ENCODE measurements at regions not wholly inside any gene's neighbourhood (a gene's known extent, or its start where the extent isn't known, plus 50 kb on each side); places are given as distances from the start of the nearest gene placed in this dataset.
"Not testable (repeated sequence)": the region's sequence is repeated elsewhere in the genome, so short reads cannot be mapped to it uniquely, and the experiment has no call there.

DNA sequence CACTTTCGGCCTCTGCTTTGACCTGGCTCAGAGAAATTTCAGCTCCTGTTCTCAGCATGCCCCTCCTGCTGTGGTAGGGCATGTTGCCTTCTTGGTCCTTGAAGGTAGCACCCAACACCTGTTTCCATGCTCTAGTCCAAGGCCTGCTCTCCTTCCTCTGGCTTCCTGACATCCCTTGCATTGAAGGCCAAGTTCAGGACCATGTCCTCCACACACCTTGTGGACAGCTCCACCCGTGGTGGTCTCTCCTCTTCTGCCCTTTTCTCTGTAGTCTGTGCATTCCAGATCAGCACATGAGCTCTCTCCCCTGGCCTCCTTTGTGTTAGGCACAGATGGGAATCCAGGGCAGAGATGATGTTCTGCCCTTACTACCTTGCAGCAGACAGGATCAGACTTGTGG is 225.3 kb downstream of the ADAMTS15 start:
- Mint-ChIP-seq H3K4me3 (no peak overlapping the region), H3K9me3 (peaks cover under 1% of the 10 kb centered on the region), H3K4me1 (no peaks in the 10 kb centered on the region), H3K27ac (no peak overlapping the region), H3K36me3 (no peaks in the 10 kb centered on the region), H3K27me3 (peaks cover 17% of the 10 kb centered on the region)
- no peak for ATAC-seq

DNA sequence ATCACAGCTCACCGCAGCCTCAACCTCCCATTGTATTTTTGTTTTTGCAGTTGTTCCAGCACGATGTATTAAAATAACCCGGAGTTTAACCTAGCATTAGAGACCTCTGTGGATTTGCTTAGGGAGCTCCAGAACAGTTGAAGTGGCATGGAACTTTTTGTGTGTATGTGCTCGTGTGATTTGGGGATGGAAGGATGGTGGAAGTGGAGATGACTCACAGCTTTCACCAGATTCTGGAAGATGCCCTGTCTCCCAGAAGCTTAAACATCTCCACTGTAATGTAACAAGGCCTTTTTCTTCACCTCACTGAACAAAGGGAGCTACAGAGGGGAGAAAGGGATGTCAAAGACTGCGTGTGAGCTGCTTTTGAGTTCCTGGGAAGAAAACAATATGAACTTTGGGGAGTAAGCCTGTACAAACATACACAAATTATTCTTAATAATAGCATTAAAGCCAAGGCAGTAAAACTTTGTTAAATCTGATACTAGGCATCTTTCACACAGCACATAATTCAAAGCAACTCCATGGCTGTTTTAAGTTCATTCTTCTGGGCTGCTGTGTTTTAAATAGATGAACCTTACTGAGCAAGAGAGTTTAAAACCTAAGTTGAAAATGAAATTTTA is 226.4 kb downstream of the ADAMTS15 start:
- Mint-ChIP-seq H3K36me3 (no peaks in the 10 kb centered on the region), H3K4me3 (no peak overlapping the region)

DNA sequence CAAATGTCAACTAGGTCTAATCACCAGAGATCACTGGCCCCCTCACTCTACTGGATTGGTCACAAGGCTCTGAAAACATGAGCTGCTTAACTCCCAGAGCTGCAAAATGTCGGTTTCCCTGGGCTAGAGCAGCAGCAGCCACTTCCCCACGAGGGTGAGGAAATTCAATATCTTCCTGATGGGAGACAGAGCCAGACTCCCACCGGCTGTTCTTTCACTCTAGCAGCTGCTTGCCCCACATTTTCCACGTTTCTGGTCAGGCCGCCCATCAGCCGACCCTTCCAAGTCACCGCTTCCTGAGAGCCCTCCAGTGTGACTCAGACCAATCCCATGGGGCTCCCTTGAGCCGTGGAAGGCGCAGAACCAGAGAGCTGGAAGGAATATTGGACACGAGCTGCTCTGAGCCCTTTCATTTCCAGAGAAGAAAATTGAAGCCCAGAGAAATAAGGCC is 227.0 kb downstream of the ADAMTS15 start:
- H3K27ac Mint-ChIP-seq: no peak overlapping the region
- H3K9me3 Mint-ChIP-seq: peaks cover 11% of the 10 kb centered on the region
- H3K36me3 Mint-ChIP-seq: no peaks in the 10 kb centered on the region
- peaks cover 17% of the 10 kb centered on the region for H3K27me3 Mint-ChIP-seq
- ATAC-seq: no peak
- H3K4me1 Mint-ChIP-seq: no peaks in the 10 kb centered on the region
- no peak overlapping the region for H3K4me3 Mint-ChIP-seq

More for the DNA sequence above, 226.4 kb downstream of the ADAMTS15 start:
- ATAC-seq: no peak
- H3K27me3 Mint-ChIP-seq: peaks cover 17% of the 10 kb centered on the region
- H3K9me3 Mint-ChIP-seq: peaks cover 9% of the 10 kb centered on the region
- no peak overlapping the region for H3K27ac Mint-ChIP-seq
- H3K4me1 Mint-ChIP-seq: no peaks in the 10 kb centered on the region

DNA sequence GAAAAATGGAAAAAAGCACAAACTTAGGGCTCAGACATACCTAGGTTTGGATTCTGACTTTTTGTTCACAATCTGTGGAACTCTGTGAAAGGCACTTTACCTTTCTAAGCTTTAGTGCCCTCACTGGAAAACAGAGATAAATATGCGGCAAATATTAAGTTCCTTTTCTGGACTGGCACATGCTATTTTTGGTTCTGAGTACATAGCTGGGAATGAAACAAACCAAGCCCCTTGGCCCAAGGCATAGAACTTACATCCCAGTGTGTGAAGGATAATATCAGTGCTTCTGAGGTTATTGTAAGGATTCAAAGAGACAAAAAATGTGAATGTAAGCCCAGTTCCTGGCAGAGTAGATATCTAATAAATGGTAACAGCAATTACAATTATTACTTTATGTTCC is 227.5 kb downstream of the ADAMTS15 start:
- Mint-ChIP-seq H3K27ac (no peak overlapping the region), H3K36me3 (no peaks in the 10 kb centered on the region), H3K9me3 (peaks cover 16% of the 10 kb centered on the region), H3K4me1 (no peaks in the 10 kb centered on the region), H3K4me3 (no peak overlapping the region), H3K27me3 (peaks cover 17% of the 10 kb centered on the region)
- ATAC-seq: no peak

DNA sequence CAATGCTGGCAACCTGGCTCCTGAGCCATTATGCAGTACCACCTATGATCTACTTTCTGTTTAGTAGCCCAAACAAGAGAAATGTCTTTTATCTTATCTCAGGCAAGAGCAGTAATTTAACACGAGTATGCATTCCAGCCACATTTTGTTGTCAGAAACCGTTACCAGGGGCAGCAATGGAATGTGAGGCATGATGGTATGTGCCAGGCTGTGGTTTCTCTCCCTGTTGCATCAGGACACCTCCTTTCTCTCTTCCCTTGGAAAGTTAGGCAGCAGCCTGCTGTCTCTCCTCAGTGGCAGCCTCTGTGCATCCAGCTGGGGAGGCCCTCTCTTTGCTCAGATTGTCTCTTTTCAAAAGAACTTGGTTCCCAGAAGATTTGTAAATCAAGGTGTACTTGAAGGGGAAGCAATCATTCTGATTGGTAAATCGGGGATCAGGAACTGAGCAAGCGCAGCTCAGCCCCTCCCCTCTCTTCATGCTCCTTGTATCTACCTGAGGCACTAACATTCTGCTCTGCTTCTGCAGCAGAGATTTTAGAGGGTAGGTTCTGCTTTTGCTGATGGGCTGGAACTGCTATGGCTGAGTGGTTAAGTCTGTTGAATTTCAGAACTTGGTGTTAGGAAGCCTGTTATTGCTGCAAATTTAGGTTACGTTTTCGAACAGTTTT is 229.2 kb downstream of the ADAMTS15 start:
- no peak overlapping the region for H3K27ac Mint-ChIP-seq
- no peaks in the 10 kb centered on the region for H3K4me1 Mint-ChIP-seq

DNA sequence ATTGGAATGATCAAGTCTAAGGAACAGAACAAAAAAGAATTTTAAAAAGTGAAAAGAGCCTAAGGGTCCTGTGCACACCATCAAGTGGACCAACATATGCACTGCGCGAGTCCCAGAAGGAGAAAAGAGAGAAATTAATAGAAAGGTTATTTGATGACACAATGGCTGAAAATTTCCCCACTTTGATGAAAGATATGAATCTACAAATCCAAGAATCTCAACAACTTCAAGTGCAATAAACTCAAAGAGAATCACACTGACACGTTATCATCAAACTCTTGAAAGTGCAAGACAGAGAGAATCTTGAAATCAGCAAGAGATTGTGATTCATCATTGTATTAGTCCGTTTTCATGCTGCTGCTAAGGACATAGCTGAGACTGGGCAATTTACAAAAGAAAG is 230.8 kb downstream of the ADAMTS15 start:
- Mint-ChIP-seq H3K4me1 (no peaks in the 10 kb centered on the region), H3K4me3 (no peak overlapping the region), H3K36me3 (no peaks in the 10 kb centered on the region), H3K9me3 (peaks cover 32% of the 10 kb centered on the region), H3K27me3 (peaks cover 17% of the 10 kb centered on the region), H3K27ac (no peak overlapping the region)
- no peak for ATAC-seq

More for the DNA sequence above, 229.2 kb downstream of the ADAMTS15 start:
- Mint-ChIP-seq H3K36me3 (no peaks in the 10 kb centered on the region), H3K9me3 (peaks cover 27% of the 10 kb centered on the region), H3K4me3 (no peak overlapping the region), H3K27me3 (peaks cover 17% of the 10 kb centered on the region)
- ATAC-seq: no peak

DNA sequence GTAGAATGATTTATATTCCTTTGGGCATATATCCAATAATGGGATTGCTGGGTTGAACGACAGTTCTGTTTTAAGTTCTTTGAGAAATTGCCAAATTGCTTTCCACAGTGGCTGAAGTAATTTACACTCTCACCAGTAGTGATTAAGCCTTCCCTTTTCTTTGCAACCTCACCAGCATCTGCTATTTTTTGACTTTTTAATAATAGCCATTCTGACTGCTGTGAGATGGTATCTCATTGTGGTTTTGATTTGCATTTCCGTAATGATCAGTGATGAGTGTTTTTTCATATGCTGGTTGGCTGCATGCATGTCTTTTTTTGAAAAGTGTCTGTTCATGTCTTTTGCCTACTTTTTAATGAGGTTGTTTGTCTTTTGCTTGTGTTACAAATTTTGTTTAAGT is 233.8 kb downstream of the SNX19 start:
- not testable (repeated sequence) for H3K27ac Mint-ChIP-seq, H3K27me3 Mint-ChIP-seq

DNA sequence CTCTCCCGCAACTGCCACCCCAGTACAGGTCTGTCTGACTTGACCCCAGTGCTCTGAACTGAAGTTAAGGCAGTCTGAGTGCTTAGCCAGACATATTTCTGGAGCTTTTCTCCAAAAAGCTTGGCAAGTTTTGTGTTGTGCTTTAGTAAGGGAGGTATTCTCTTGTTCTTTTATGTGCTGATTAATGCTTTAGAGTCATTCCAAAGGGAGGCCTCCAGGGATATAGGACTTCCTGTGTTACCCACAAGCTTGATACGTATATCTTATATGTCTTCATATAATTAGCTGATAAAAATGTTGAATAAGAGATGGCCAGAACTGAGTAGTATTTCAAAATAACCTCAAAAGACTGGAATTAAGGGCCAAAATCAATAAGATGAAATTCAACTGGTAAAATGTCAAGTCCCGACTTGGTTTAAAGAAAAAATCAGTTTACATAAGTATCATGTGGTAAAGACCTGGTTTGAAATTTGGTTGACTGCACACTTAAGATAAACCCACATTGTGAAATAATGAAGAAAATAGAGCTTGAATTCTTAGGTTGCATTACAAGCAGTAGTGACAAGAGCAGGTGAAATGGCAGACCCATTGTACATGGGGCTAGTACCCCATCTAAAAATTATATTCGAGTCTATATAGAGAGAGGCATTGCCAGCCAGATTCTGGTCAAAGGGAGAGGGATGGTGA is 226.9 kb downstream of the SNX19 start:
- no peak overlapping the region for H3K27ac Mint-ChIP-seq
- ATAC-seq: no peak
- no peaks in the 10 kb centered on the region for H3K36me3 Mint-ChIP-seq
- no peak overlapping the region for H3K4me3 Mint-ChIP-seq
- no peaks in the 10 kb centered on the region for H3K4me1 Mint-ChIP-seq
- no peaks in the 10 kb centered on the region for H3K27me3 Mint-ChIP-seq
- H3K9me3 Mint-ChIP-seq: peaks cover 5% of the 10 kb centered on the region

More for the DNA sequence above, 233.8 kb downstream of the SNX19 start:
- peaks cover 32% of the 10 kb centered on the region for H3K9me3 Mint-ChIP-seq
- H3K4me1 Mint-ChIP-seq, ATAC-seq, H3K36me3 Mint-ChIP-seq, H3K4me3 Mint-ChIP-seq: not testable (repeated sequence)

DNA sequence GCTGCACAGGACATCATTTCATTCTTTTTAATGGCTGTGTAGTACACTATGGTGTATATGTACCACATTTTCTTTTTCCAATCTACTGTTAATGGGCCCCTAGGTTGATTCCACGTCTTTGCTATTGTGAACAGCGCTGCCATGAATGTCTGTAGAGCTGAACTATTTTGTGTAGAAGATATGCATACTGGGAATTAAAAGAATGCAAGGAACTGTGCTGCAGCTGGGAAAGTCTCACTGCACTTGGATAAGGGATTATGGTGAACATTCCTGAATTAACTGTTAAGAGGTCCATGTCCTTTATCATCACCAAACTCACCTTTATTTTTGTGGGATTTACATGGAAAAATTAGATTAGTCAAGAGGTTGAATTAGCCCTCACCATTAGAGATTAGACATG is 224.7 kb downstream of the SNX19 start:
- Mint-ChIP-seq H3K4me1 (no peaks in the 10 kb centered on the region), H3K27me3 (no peaks in the 10 kb centered on the region), H3K9me3 (peaks cover 5% of the 10 kb centered on the region), H3K4me3 (no peak overlapping the region), H3K36me3 (no peaks in the 10 kb centered on the region), H3K27ac (no peak overlapping the region)
- ATAC-seq: no peak

DNA sequence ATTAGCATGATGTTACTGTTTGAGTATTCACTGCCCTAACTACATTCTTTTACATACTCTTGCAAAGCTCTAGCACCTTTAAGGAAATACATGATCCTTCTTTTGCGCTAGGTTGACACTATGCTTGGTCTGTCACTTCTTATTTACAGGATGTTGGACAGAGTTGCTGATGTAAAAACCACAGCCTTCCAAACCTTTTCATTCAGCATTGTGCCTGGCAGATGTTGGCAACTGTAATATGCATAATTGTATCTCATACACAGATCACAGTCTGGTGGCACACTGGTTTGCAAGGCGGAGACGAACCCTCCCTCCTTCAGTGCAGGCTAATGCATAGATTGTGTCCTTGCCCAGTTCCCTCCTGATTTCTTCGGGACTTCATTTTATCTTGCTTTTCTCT is 224.1 kb downstream of the SNX19 start:
- Mint-ChIP-seq H3K9me3 (peaks cover 5% of the 10 kb centered on the region), H3K27ac (no peak overlapping the region), H3K36me3 (no peaks in the 10 kb centered on the region), H3K4me3 (no peak overlapping the region), H3K4me1 (no peaks in the 10 kb centered on the region), H3K27me3 (no peaks in the 10 kb centered on the region)
- ATAC-seq: no peak

DNA sequence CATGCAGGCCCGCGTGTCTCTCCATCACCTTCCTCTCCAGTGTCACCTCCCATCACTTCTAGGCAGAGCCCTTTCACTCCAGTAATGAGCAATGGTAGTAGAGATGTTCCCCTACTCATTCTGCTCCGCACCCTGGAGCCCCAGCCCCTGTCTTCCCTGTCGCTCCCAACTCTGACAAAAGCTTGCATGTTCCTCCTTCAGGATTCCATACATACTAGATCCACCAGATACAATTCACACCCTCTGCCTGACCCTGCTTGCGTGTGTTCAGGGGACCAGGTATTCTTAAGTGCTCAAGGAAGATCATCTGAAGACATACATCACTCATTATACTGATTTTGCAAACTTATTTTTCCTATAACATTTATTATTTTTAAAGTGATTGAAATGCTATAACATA is 222.7 kb downstream of the SNX19 start:
- no peaks in the 10 kb centered on the region for H3K4me1 Mint-ChIP-seq
- no peak overlapping the region for H3K27ac Mint-ChIP-seq
- ATAC-seq: no peak
- H3K9me3 Mint-ChIP-seq: peaks cover 5% of the 10 kb centered on the region
- no peaks in the 10 kb centered on the region for H3K27me3 Mint-ChIP-seq
- no peaks in the 10 kb centered on the region for H3K36me3 Mint-ChIP-seq
- H3K4me3 Mint-ChIP-seq: no peak overlapping the region

DNA sequence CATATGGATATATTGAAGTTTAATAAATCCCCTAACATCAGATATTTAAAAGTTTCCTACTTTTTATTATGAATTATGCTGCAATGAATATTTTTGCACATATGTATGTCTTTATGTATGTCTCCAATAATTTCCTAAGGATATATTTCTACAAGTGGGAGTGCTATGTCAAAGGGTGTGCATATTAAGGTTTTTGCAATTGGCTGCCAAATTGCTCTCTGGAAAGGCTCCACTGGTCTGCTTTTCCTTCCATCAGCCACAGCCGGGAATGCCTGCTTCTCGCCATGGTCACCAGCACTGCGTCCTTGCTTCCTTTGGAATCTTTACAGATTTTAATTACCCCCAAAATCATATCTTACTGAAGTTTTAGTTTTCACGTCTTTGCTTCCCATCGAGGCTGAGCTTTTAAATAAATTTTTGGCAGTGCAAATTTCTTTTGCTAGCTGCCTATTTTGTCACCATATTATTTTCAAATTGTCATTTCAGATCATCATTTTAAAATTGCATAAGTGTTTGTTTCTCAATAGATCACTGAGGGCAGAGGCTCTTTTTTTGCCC is 221.7 kb downstream of the SNX19 start:
- Mint-ChIP-seq H3K4me3 (no peak overlapping the region), H3K27ac (no peak overlapping the region), H3K4me1 (no peaks in the 10 kb centered on the region), H3K27me3 (no peaks in the 10 kb centered on the region), H3K9me3 (peaks cover 5% of the 10 kb centered on the region), H3K36me3 (no peaks in the 10 kb centered on the region)
- ATAC-seq: no peak

DNA sequence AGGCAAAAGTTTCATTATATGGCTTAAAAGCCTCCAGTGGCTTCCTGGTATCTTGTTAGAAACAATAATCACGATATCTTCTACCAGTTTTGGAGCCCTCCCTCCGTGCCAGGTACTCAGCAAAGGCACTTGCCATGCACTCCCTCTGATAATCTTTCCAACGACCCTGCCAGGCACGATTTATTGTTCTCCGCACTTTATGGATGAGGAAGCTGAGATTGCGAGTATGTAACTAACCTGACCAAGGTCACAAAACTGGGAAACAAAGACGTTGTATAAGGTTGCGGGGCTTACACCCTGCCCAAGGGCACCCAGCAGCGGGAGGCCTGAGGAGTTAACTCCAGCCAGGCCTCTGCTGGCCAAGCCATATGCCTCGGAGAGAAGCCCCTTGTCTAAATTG is 218.1 kb downstream of the SNX19 start:
- Mint-ChIP-seq H3K36me3 (no peaks in the 10 kb centered on the region), H3K27me3 (no peaks in the 10 kb centered on the region), H3K4me1 (no peaks in the 10 kb centered on the region), H3K9me3 (peaks cover 3% of the 10 kb centered on the region), H3K27ac (no peak overlapping the region), H3K4me3 (no peak overlapping the region)
- ATAC-seq: no peak

DNA sequence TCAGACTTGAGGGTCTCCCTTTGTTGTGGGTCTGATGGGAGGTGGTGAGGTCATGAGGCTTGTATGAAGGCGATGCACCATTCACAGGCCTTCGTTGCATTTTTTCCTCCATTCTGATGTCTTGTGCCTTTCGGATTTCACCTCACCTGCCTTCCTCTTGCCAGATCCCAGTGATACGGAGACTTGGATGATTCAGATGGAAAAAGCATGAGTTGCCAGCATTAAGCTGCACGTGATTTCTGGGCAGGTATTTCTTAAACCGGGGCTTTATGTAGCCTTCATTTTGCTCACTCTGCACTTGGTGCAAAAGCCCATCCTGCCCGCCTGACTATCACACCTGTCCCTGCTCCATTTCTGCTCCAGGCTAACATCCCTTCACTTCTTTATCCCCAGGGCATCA is 216.7 kb downstream of the SNX19 start:
- no peaks in the 10 kb centered on the region for H3K36me3 Mint-ChIP-seq
- H3K27ac Mint-ChIP-seq: no peak overlapping the region
- no peak overlapping the region for H3K4me3 Mint-ChIP-seq
- H3K9me3 Mint-ChIP-seq: peaks cover 3% of the 10 kb centered on the region
- H3K4me1 Mint-ChIP-seq: no peaks in the 10 kb centered on the region
- peaks cover 6% of the 10 kb centered on the region for H3K27me3 Mint-ChIP-seq
- ATAC-seq: no peak

DNA sequence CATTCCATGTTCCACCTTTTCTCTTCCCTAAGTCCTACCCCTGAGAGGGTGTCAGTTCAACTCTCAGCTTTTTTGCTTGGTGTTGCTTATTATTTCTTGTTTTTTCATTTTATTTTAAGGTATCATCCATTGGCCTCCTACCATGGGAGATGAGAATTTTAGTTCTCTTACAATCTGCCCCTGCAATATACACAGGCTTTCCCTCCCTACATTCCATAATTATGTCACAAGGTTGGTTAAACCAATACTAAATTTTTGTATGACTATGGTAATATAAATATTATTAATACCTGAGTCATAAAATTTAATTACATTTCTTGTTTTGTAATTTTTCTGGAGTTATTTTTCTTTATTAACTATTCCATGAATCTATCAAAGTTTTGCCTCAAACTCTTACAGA is 216.2 kb downstream of the SNX19 start:
- Mint-ChIP-seq H3K4me3 (no peak overlapping the region), H3K36me3 (no peaks in the 10 kb centered on the region), H3K27ac (no peak overlapping the region), H3K27me3 (peaks cover 6% of the 10 kb centered on the region), H3K9me3 (peaks cover 3% of the 10 kb centered on the region), H3K4me1 (no peaks in the 10 kb centered on the region)
- ATAC-seq: no peak

All from stimulated activated memory B cell treated with anti-CD40 and anti-IgM and Interleukin-4, amounts not matched to agents 10 μg/mL and 1 μg/mL and 100 μg/mL, for 72 hours (primary cell).